ENCODE measurements at regions not wholly inside any gene's neighbourhood (a gene's known extent, or its start where the extent isn't known, plus 50 kb on each side); places are given as distances from the start of the nearest gene placed in this dataset.

- H3K4me2 ChIP-seq (ENCODE audit: low read depth, low read length): no peak overlapping the region
- no peak overlapping the region for H3K4me3 ChIP-seq (replicated peaks in 1 of 3; ENCODE audit: insufficient read depth in 1 of 3, low read depth in 2 of 3, low read length in 3 of 3)
Measured at GRCh38 chr6:160853946-160854345, 137.6 kb upstream of the MAP3K4 start.

GRCh38 chr6:160858886-160859285 is 132.7 kb upstream of the MAP3K4 start:
- Histone ChIP-seq H4K20me1 (ENCODE audit: insufficient read depth, low read length) (no peaks in the 10 kb centered on the region), H3K27me3 (ENCODE audit: control insufficient read depth in 1 of 2, insufficient read depth in 2 of 2, low read length in 2 of 2) (0 out of 5 replicates have a peak, but pooled peaks cover 0 to 4% of the 10 kb centered on the region in 2 experiments), H3K79me2 (ENCODE audit: insufficient read depth, low read length) (no peaks in the 10 kb centered on the region), H3K27ac (ENCODE audit: extremely low read length, insufficient read depth, low read length) (no peak overlapping the region), H3K36me3 (replicated peaks in 1 of 2; ENCODE audit: control insufficient read depth in 1 of 2, insufficient read depth in 2 of 2, low read length in 2 of 2) (no peaks in the 10 kb centered on the region), H2AFZ (ENCODE audit: low read length) (no peak overlapping the region), H3K9me3 (ENCODE audit: low read length) (no peaks in the 10 kb centered on the region), H3K4me3 (replicated peaks in 1 of 3; ENCODE audit: insufficient read depth in 1 of 3, low read depth in 2 of 3, low read length in 3 of 3) (no peak overlapping the region), H3K4me1 (ENCODE audit: insufficient read depth, low read length) (no peaks in the 10 kb centered on the region), H3K4me2 (ENCODE audit: low read depth, low read length) (no peak overlapping the region), H3K9ac (ENCODE audit: insufficient read depth, low read depth, low read length) (no peak overlapping the region)
- TF ChIP-seq IKZF1 (IDR thresholded peaks at IDR 0.05) (no peak), PHF5A (CRISPR knock-in tag; IDR thresholded peaks at IDR 0.05; ENCODE audit: low read depth, unreplicated experiment) (no peak), POLR2AphosphoS5 (IDR thresholded peaks at IDR 0.05; ENCODE audit: low read depth, low read length) (no peak), ZNF530 (CRISPR knock-in tag; IDR thresholded peaks at IDR 0.05; ENCODE audit: low read depth) (no peak), MXI1 (IDR thresholded peaks at IDR 0.05; ENCODE audit: borderline replicate concordance, low read depth, low read length) (no peak), ZNF256 (CRISPR knock-in tag; conservative IDR thresholded peaks at IDR 0.05) (no peak), ZBTB7B (CRISPR knock-in tag; IDR thresholded peaks at IDR 0.05) (no peak), THYN1 (CRISPR knock-in tag; IDR thresholded peaks at IDR 0.05; ENCODE audit: borderline replicate concordance, low read depth) (no peak), PPARG (CRISPR knock-in tag; conservative IDR thresholded peaks at IDR 0.05) (no peak), SNRNP70 (IDR thresholded peaks at IDR 0.05; ENCODE audit: low read depth, low read length) (no peak)
- ATAC-seq: no peak
- POLR2A ChIA-PET: no interaction called here
- in situ Hi-C loops (cut with HindIII; ENCODE audit: extremely low pct_ligation_motif_present, low pct_unique_long_range_greater_than_20kb): no loop called here
- no TSS peak for BruUV-seq (replicated peaks)
- intact Hi-C loops (cut with micrococcal nuclease; ENCODE audit: unreplicated experiment): no loop called here
- DNase-seq (ENCODE audit: low spot score): no peak
- WGBS (ENCODE audit: low lambda C conversion rate): 23% methylated on average over 3 of the region's 3 CpGs
- FAIRE-seq: no peak
- CTCF ChIA-PET (ENCODE audit: low intra/inter-chr PET ratio, low total read pairs): no interaction called here

More at GRCh38 chr6:160853946-160854345, 137.6 kb upstream of the MAP3K4 start:
- H4K20me1 ChIP-seq (ENCODE audit: insufficient read depth, low read length): no peaks in the 10 kb centered on the region
- no peak for TF ChIP-seq SMAD9 (CRISPR knock-in tag; IDR thresholded peaks at IDR 0.05)
- TF ChIP-seq CREB1 (IDR thresholded peaks at IDR 0.05): peak; percentile 50; the same call in 1 of the 2 replicates
- TF ChIP-seq CREB1 (CRISPR knock-in tag; IDR thresholded peaks at IDR 0.05): no peak
- H2AFZ ChIP-seq (ENCODE audit: low read length): no peak overlapping the region
- 6% methylated on average over 7 of the region's 7 CpGs for WGBS (ENCODE audit: low lambda C conversion rate)
- H3K79me2 ChIP-seq (ENCODE audit: insufficient read depth, low read length): no peaks in the 10 kb centered on the region
- intact Hi-C loops (cut with micrococcal nuclease; ENCODE audit: unreplicated experiment): no loop called here
- DNase-seq (ENCODE audit: low spot score) (no peak), FAIRE-seq (no peak), ATAC-seq (no peak)
- H3K27ac ChIP-seq (ENCODE audit: extremely low read length, insufficient read depth, low read length): no peak overlapping the region
- no peaks in the 10 kb centered on the region; a peak in 1 of 5 replicates for H3K27me3 ChIP-seq (ENCODE audit: control insufficient read depth in 1 of 2, insufficient read depth in 2 of 2, low read length in 2 of 2)
- in situ Hi-C loops (cut with HindIII; ENCODE audit: extremely low pct_ligation_motif_present, low pct_unique_long_range_greater_than_20kb): no loop called here
- ChIA-PET POLR2A (no interaction called here), CTCF (ENCODE audit: low intra/inter-chr PET ratio, low total read pairs) (no interaction called here)
- H3K9ac ChIP-seq (ENCODE audit: insufficient read depth, low read depth, low read length): no peak overlapping the region
- no TSS peak for BruUV-seq (replicated peaks)
- no peaks in the 10 kb centered on the region for H3K4me1 ChIP-seq (ENCODE audit: insufficient read depth, low read length)
- no peaks in the 10 kb centered on the region for H3K9me3 ChIP-seq (ENCODE audit: low read length)
- H3K36me3 ChIP-seq (replicated peaks in 1 of 2; ENCODE audit: control insufficient read depth in 1 of 2, insufficient read depth in 2 of 2, low read length in 2 of 2): no peaks in the 10 kb centered on the region

Measured in HepG2 (cell line).